ENCODE measurements at regions not wholly inside any gene's neighbourhood (a gene's known extent, or its start where the extent isn't known, plus 50 kb on each side); places are given as distances from the start of the nearest gene placed in this dataset.
A peak's percentile ranks its signal among the peaks of the same experiment; 100 is the strongest.
"Not testable (repeated sequence)": the region's sequence is repeated elsewhere in the genome, so short reads cannot be mapped to it uniquely, and the experiment has no call there.

DNA sequence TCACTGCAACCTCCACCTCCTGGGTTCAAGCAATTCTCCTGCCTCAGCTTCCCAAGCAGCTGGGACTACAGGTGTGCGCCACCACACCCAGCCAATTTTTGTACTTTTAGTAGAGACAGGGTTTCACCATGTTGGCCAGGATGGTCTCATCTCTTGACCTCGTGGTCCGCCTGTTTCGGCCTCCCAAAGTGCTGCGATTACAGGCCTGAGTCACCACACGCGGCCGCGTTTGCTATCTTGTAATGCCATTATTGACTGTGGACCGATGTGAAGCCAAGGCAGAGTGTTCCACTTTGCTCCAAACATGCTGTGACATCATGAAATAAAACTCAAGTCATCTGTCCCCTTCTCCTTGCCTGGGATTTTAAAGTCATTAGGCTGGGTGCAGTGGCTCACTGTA lies 72.1 kb upstream of the CHD2 start:
- H3K4me3 ChIP-seq (ENCODE audit: low read length); H2AFZ ChIP-seq (ENCODE audit: low read depth, low read length); H3K36me3 ChIP-seq (ENCODE audit: insufficient read depth, low read length); H3K9me3 ChIP-seq (ENCODE audit: low read length); H3K27me3 ChIP-seq (ENCODE audit: insufficient read depth, low read length): not testable (repeated sequence)
- H3K4me1 ChIP-seq (ENCODE audit: insufficient read depth, low read length) = peaks cover 32% of the 10 kb centered on the region

GRCh38 chr15:92829875-92830274 lies 70.2 kb upstream of the CHD2 start:
- Histone ChIP-seq H3K4me1 (ENCODE audit: insufficient read depth, low read length) (peaks cover 34% of the 10 kb centered on the region), H3K9me3 (ENCODE audit: low read length) (no peaks in the 10 kb centered on the region), H2AFZ (ENCODE audit: low read depth, low read length) (no peak overlapping the region), H3K4me3 (ENCODE audit: low read length) (no peak overlapping the region), H3K27me3 (ENCODE audit: insufficient read depth, low read length) (no peaks in the 10 kb centered on the region), H3K36me3 (ENCODE audit: insufficient read depth, low read length) (no peaks in the 10 kb centered on the region)

DNA sequence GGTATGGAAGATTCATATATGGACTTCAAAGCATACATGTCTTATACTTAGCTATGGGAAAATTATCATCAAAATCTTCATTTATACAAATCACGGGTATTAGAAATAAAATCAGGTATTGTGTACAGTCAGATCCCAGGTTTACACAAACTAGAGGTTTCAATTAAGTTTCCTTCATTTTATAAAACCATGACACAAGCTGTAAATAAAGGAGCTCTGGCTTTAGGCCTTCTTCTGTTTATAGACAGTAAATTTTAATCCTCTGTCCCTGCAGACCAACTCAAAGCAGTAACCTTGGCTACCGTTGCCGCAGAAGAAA lies 68.8 kb upstream of the CHD2 start:
- no peaks in the 10 kb centered on the region for H3K9me3 ChIP-seq (ENCODE audit: low read length)
- H3K4me1 ChIP-seq (ENCODE audit: insufficient read depth, low read length) = peaks cover 34% of the 10 kb centered on the region
- no peaks in the 10 kb centered on the region for H3K36me3 ChIP-seq (ENCODE audit: insufficient read depth, low read length)
- no peak overlapping the region for H2AFZ ChIP-seq (ENCODE audit: low read depth, low read length)
- no peaks in the 10 kb centered on the region for H3K27me3 ChIP-seq (ENCODE audit: insufficient read depth, low read length)
- H3K4me3 ChIP-seq (ENCODE audit: low read length) = peak overlapping the region; percentile 48

GRCh38 chr15:92831655-92832328 lies 68.3 kb upstream of the CHD2 start:
- Histone ChIP-seq H3K27me3 (ENCODE audit: insufficient read depth, low read length) (no peaks in the 10 kb centered on the region), H3K9me3 (ENCODE audit: low read length) (no peaks in the 10 kb centered on the region), H3K4me1 (ENCODE audit: insufficient read depth, low read length) (peaks cover 34% of the 10 kb centered on the region), H2AFZ (ENCODE audit: low read depth, low read length) (peak overlapping the region; percentile 80), H3K4me3 (ENCODE audit: low read length) (peak overlapping the region; percentile 48), H3K36me3 (ENCODE audit: insufficient read depth, low read length) (no peaks in the 10 kb centered on the region)

DNA sequence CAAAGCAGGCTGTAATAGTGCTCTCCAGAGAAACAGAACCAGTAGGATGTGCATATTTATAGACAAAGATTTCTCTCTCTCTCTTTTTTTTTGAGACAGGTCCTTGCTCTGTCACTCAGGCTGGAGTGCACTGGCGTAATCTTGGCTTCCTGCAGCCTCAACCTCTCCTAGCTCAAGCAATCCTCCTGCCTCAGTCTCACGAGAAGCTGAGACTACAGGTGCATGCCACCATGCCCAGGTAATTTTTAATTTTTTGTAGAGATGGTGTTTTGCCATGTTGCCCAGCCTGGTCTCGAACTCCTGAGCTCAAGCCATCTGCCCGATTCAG lies 67.1 kb upstream of the CHD2 start:
- no peaks in the 10 kb centered on the region for H3K36me3 ChIP-seq (ENCODE audit: insufficient read depth, low read length)
- peak overlapping the region; percentile 80 for H2AFZ ChIP-seq (ENCODE audit: low read depth, low read length)
- peaks cover 34% of the 10 kb centered on the region for H3K4me1 ChIP-seq (ENCODE audit: insufficient read depth, low read length)
- H3K9me3 ChIP-seq (ENCODE audit: low read length) = no peaks in the 10 kb centered on the region
- H3K4me3 ChIP-seq (ENCODE audit: low read length) = peak overlapping the region; percentile 48
- H3K27me3 ChIP-seq (ENCODE audit: insufficient read depth, low read length) = no peaks in the 10 kb centered on the region

DNA sequence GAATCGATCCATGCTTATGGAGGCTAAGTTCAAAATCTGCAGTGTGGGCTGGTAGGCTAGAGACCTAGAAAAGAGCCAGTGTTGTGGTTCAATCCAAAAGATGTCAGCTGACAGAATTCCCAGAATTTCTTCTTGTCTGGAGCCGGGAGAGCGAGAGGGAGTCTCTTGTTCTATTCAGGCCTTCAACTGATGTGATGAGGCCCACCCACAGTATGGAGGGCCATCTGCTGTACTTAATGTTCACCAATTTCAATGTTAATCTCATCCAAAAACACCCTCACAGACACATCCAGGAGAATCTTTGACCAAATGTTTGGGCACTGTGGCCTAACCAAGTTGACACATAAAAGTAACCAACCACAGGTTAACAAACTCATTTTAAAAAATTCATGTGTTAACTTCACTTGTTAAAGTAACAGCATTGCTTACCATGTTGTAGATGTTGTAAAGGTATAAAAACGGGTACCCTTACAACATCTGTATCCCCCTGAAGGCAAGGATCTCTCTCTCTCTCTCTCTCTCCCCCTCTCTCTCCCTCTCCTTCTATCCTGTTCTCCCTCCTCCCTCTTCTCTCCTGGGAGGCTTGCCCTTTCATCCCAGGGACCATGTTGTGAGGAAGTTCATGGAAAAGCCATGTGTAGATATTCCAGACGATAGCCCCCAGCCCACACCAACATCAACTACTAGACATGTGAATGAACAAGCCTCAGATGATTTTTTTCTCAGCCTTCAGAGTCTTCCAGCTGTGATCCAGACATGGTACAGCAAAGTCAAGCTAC lies 66.4 kb upstream of the CHD2 start:
- H3K4me3 ChIP-seq (ENCODE audit: low read length) = no peak overlapping the region
- H3K27me3 ChIP-seq (ENCODE audit: insufficient read depth, low read length) = no peaks in the 10 kb centered on the region
- H3K9me3 ChIP-seq (ENCODE audit: low read length) = no peaks in the 10 kb centered on the region
- H3K4me1 ChIP-seq (ENCODE audit: insufficient read depth, low read length) = peaks cover 34% of the 10 kb centered on the region
- no peak overlapping the region for H2AFZ ChIP-seq (ENCODE audit: low read depth, low read length)
- H3K36me3 ChIP-seq (ENCODE audit: insufficient read depth, low read length) = no peaks in the 10 kb centered on the region

- no peak overlapping the region for H2AFZ ChIP-seq (ENCODE audit: low read depth, low read length)
- no peaks in the 10 kb centered on the region for H3K4me1 ChIP-seq (ENCODE audit: insufficient read depth, low read length)
- H3K36me3 ChIP-seq (ENCODE audit: insufficient read depth, low read length) = no peaks in the 10 kb centered on the region
- H3K27me3 ChIP-seq (ENCODE audit: insufficient read depth, low read length) = no peaks in the 10 kb centered on the region
- no peaks in the 10 kb centered on the region for H3K9me3 ChIP-seq (ENCODE audit: low read length)
- no peak overlapping the region for H3K4me3 ChIP-seq (ENCODE audit: low read length)
Measured at GRCh38 chr15:92839696-92840095, 60.4 kb upstream of the CHD2 start.

GRCh38 chr15:92840149-92840548 lies 60.0 kb upstream of the CHD2 start:
- Histone ChIP-seq H3K9me3 (ENCODE audit: low read length) (no peaks in the 10 kb centered on the region), H3K36me3 (ENCODE audit: insufficient read depth, low read length) (no peaks in the 10 kb centered on the region), H3K4me3 (ENCODE audit: low read length) (no peak overlapping the region), H2AFZ (ENCODE audit: low read depth, low read length) (no peak overlapping the region), H3K4me1 (ENCODE audit: insufficient read depth, low read length) (no peaks in the 10 kb centered on the region), H3K27me3 (ENCODE audit: insufficient read depth, low read length) (no peaks in the 10 kb centered on the region)

DNA sequence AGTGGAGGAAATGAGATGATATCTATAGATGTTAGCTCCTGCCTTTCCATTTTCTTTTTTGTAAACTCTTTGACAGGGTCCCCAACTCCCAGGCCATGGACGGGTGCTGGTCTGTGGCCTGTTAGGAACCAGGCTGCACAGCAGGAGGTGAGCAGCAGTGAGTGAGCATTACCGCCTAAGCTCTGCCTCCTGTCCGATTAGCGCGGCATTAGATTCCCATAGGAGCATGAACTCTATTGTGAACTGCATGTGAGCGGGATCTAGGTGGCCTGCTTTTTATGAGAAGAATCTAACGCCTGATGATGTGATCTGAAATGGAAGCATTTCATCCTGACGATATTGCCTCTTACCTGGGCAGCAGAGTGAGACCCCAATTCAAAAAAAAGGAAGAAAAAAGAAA lies 56.8 kb upstream of the CHD2 start:
- Histone ChIP-seq H3K4me1 (ENCODE audit: insufficient read depth, low read length) (no peaks in the 10 kb centered on the region), H2AFZ (ENCODE audit: low read depth, low read length) (no peak overlapping the region), H3K4me3 (ENCODE audit: low read length) (no peak overlapping the region), H3K27me3 (ENCODE audit: insufficient read depth, low read length) (no peaks in the 10 kb centered on the region), H3K36me3 (ENCODE audit: insufficient read depth, low read length) (no peaks in the 10 kb centered on the region), H3K9me3 (ENCODE audit: low read length) (no peaks in the 10 kb centered on the region)

- Histone ChIP-seq H3K36me3 (ENCODE audit: insufficient read depth, low read length) (no peaks in the 10 kb centered on the region), H3K4me3 (ENCODE audit: low read length) (no peak overlapping the region), H3K27me3 (ENCODE audit: insufficient read depth, low read length) (no peaks in the 10 kb centered on the region), H3K9me3 (ENCODE audit: low read length) (no peaks in the 10 kb centered on the region), H2AFZ (ENCODE audit: low read depth, low read length) (no peak overlapping the region), H3K4me1 (ENCODE audit: insufficient read depth, low read length) (no peaks in the 10 kb centered on the region)
Measured at GRCh38 chr15:92843814-92844213, 56.3 kb upstream of the CHD2 start.

GRCh38 chr15:92845126-92845508 lies 55.0 kb upstream of the CHD2 start:
- Histone ChIP-seq H3K9me3 (ENCODE audit: low read length) (no peaks in the 10 kb centered on the region), H2AFZ (ENCODE audit: low read depth, low read length) (no peak overlapping the region), H3K4me1 (ENCODE audit: insufficient read depth, low read length) (no peaks in the 10 kb centered on the region), H3K27me3 (ENCODE audit: insufficient read depth, low read length) (no peaks in the 10 kb centered on the region), H3K4me3 (ENCODE audit: low read length) (no peak overlapping the region), H3K36me3 (ENCODE audit: insufficient read depth, low read length) (no peaks in the 10 kb centered on the region)

DNA sequence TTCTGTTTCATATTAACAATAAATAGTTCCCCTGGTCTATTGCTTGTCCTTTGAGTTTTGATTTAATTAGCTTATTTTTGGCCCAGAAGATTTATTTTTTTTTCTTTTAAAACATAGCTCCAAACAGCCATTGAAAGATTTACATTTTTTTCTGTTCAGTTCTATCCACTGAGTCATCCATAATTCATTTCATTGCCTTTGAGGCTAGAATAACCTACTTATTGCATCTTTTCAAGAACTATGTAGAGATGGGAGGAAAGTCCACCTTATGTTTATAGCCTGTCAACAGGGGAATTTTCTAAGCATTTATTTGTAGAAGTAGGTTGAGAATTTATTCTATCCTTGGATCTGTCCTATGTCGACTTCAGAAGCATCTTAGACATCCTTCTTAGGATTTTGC lies 53.4 kb upstream of the CHD2 start:
- H3K4me1 ChIP-seq (ENCODE audit: insufficient read depth, low read length) = no peaks in the 10 kb centered on the region
- H2AFZ ChIP-seq (ENCODE audit: low read depth, low read length) = no peak overlapping the region

DNA sequence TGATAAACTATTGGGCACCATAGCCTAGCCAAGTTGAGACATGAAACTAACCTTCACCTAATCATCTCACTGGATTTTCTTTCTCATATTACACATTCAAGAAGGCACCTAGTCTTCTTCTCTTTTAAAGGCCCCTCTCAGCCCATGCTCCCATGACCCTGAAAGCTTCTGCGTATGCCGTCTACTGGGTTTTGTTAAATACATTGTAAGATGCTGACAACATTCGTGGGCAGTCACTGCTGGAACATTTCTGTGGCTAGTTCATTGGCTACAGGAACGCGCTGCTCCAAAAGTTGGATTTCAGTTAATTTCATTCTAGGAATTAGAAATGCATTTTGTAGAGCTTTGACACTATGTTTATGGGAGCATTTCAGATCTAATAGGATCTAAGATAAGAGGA lies 52.3 kb upstream of the CHD2 start:
- H3K36me3 ChIP-seq (ENCODE audit: insufficient read depth, low read length) = no peaks in the 10 kb centered on the region

More for the DNA sequence above, 53.4 kb upstream of the CHD2 start:
- H3K4me3 ChIP-seq (ENCODE audit: low read length) = no peak overlapping the region
- no peaks in the 10 kb centered on the region for H3K9me3 ChIP-seq (ENCODE audit: low read length)
- H3K27me3 ChIP-seq (ENCODE audit: insufficient read depth, low read length) = no peaks in the 10 kb centered on the region
- H3K36me3 ChIP-seq (ENCODE audit: insufficient read depth, low read length) = no peaks in the 10 kb centered on the region

GRCh38 chr15:92848464-92848851 lies 51.7 kb upstream of the CHD2 start:
- H3K36me3 ChIP-seq (ENCODE audit: insufficient read depth, low read length) = no peaks in the 10 kb centered on the region
- no peaks in the 10 kb centered on the region for H3K27me3 ChIP-seq (ENCODE audit: insufficient read depth, low read length)
- no peak overlapping the region for H2AFZ ChIP-seq (ENCODE audit: low read depth, low read length)
- no peaks in the 10 kb centered on the region for H3K4me1 ChIP-seq (ENCODE audit: insufficient read depth, low read length)
- H3K4me3 ChIP-seq (ENCODE audit: low read length) = no peak overlapping the region
- no peaks in the 10 kb centered on the region for H3K9me3 ChIP-seq (ENCODE audit: low read length)

More for the DNA sequence above, 52.3 kb upstream of the CHD2 start:
- Histone ChIP-seq H2AFZ (ENCODE audit: low read depth, low read length) (no peak overlapping the region), H3K9me3 (ENCODE audit: low read length) (no peaks in the 10 kb centered on the region), H3K4me3 (ENCODE audit: low read length) (no peak overlapping the region), H3K4me1 (ENCODE audit: insufficient read depth, low read length) (no peaks in the 10 kb centered on the region), H3K27me3 (ENCODE audit: insufficient read depth, low read length) (no peaks in the 10 kb centered on the region)

All from neuron (in vitro differentiated cells).